ENCODE measurements at regions not wholly inside any gene's neighbourhood (a gene's known extent, or its start where the extent isn't known, plus 50 kb on each side); places are given as distances from the start of the nearest gene placed in this dataset.

GRCh38 chr14:94936901-94937685 is 167.2 kb upstream of the GSC start:
- TF ChIP-seq CTCF (IDR thresholded peaks at IDR 0.05; ENCODE audit: low read depth, low read length, poor library complexity, severe bottlenecking), result no peak
- TF ChIP-seq EZH2phosphoT487 (IDR thresholded peaks at IDR 0.05; ENCODE audit: borderline replicate concordance, low read length), result no peak

All from DOHH2 (cell line).